ENCODE measurements at regions not wholly inside any gene's neighbourhood (a gene's known extent, or its start where the extent isn't known, plus 50 kb on each side); places are given as distances from the start of the nearest gene placed in this dataset.
A peak's percentile ranks its signal among the peaks of the same experiment; 100 is the strongest.
"Not testable (repeated sequence)": the region's sequence is repeated elsewhere in the genome, so short reads cannot be mapped to it uniquely, and the experiment has no call there.

DNA sequence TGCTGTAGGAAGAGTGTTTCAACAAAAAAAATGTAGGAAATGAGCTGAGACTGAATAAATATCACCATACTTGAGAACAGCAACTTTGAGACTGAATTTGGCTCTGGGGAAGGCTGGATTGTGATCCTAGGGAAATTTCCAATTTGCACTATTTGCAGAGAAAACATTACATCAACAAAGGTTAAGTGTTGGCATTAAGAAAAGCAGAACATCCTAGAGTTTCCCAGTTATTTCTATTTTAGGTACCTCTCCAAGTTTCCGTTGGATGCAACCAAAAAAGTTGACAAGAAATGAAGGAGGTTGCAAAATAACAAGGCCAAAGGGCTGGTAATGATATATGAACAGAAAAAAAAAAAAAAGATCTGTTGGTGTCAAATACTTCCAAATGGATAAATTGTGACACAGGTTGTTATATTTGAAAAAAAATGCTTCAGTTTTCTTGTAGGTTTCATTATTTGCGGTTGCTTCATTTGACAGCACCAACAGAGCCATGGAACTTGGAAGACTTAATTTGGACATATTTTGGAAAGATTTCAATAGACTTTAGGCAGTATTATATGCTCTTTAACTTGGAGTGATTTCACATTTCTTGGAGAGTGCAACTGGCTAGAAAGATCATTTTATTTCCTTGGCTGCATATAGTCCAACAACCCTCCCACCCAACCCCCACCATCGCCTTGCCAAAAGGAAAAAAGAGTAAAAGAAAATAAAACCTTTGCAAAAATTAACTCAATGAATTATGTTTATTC, 230.8 kb downstream of the ZNF608 start:
- DNase-seq (ENCODE audit: low read depth in 2 of 2), result no peak

DNA sequence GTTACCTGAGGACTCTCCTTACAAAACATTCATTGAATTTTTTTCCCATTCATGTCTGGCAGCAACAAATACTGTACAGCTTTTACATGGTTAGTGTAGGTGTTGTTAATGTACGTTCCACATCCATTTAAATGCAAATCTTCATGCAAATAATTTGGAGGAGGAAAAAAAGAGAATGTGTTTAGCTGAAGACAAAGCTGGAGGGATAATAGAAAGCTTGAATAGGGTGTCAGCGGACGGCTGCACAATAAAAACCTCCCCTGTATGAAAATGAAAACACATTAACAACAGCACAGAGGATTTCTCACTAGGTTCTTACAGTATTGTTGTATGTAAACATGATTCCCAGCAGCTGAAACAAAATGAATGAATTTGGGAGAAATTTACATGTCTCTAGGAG, 231.5 kb downstream of the ZNF608 start:
- DNase-seq (ENCODE audit: low read depth in 2 of 2), result no peak

- no peak for DNase-seq (ENCODE audit: low read depth in 2 of 2)
Measured at GRCh38 chr5:124512952-124513632, 233.3 kb downstream of the ZNF608 start.

DNA sequence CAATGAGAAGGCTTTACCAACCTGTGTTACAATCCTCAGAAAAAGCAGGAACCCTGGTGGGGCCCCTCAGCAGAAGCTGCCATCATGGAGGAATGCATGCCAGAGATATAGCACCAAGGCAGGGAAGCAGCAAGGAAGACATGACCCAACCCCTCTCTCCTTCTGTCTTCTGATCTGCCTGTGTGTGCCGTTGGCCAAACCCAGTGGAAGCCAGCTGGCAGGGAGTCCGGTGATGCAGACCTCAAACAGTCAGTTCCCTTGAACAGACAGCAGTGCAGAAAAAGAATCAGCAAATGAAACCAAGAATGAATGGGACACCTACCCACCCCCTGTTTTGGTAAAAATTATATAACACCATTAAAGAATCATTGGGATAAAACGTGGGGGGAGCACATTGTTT, 234.2 kb downstream of the ZNF608 start:
- peak in 1 of 2 donors; percentile 5 for DNase-seq (ENCODE audit: low read depth in 2 of 2)

- no peak for DNase-seq (ENCODE audit: low read depth in 2 of 2)
Measured at GRCh38 chr5:124511791-124512190, 234.6 kb downstream of the ZNF608 start.

DNA sequence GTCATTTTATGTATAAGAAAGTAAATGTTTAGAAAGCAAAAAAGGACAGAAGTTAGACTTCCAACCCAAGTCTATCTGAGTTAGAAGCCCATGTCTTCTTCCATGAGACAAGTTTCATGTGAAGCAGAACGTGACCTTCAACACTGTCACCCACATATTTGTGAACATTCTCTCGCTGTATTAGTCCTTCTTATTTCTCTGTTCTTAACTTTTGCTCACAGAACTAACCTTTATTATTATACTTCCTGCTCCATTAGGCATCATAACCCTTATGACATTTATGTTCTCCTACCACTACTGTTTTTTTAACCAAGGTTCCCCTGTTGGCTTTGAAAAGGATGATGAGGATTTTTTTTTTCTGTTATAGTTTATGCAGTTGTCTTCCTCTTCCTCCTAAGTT, 238.8 kb downstream of the ZNF608 start:
- DNase-seq (ENCODE audit: low read depth in 2 of 2), result no peak

DNA sequence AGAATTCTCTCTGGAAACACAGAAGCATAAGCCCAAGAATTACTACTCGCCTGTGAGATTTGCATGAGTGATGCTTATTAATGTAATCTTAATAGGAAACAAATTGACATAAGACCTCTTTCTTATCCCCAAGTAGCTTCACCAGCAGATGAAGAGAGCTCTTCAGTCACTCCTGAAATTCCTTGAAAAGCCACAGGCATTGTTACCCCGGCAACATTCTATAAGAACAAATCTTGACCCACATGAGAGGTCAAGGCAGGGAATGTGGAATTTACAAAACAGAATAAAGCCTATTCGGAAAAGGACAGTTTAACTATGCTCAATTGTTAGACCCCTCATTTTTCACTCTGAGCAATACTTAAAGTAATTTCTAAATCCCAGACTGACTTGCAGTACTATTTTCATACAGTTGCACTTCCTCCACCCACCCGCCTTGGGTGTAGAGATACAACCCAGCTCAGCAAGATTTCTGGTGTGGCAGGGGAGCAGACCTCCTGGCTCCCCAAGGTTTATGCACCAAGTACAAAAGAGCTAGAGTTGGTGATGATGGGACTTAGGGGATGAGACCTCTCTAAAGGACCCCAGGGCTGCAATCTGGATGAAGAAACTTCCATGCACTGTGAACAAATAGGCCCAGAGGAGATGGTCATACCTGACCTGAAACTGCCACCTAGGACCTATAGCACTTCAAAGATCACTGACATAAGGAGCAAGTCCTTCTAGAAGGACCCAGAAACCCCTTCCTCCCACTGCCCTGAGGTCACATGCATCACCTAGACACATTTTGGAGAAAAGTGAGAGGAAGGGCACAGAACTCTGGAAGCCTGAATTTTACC, 242.1 kb downstream of the ZNF608 start:
- DNase-seq (ENCODE audit: low read depth in 2 of 2), result no peak

DNA sequence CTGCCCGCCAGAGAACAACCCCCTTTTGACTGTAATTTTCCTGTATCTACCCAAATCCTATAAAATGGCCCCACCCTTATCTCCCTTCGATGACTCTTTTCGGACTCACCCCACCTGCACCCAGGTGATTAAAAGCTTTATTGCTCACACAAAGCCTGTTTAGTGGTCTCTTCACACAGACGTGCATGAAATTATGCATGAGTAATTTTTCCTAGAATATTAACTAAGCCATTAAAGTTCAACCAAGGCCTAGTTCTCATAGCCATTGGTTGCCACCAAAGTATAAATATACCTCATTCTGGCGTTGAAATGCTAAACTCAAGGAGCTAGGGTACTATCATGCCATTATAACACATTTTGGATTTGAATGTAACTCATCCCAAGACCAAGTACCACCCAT, 243.9 kb downstream of the ZNF608 start:
- no peak for DNase-seq (ENCODE audit: low read depth in 2 of 2)

GRCh38 chr5:124499818-124500217, 246.6 kb downstream of the ZNF608 start:
- not testable (repeated sequence) for DNase-seq (ENCODE audit: low read depth in 2 of 2)

DNA sequence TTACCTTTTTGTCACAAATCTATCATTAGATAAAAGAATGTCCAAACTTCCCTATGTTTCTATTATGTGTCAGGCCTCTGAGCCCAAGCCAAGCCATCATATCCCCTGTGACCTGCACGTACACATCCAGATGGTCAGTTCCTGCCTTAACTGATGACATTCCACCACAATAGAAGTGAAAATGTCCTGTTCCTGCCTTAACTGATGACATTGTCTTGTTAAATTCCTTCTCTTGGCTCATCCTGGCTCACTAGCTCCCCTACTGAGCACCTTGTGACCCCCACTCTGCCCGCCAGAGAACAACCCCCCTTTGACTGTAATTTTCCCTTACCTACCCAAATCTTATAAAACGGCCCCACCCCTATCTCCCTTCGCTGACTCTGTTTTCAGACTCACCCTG, 249.5 kb downstream of the ZNF608 start:
- DNase-seq (ENCODE audit: low read depth in 2 of 2), result peak in 1 of 2 donors; percentile 41

- no peak for DNase-seq (ENCODE audit: low read depth in 2 of 2)
Measured at GRCh38 chr5:124494540-124495116, 251.8 kb downstream of the ZNF608 start.

- DNase-seq (ENCODE audit: low read depth in 2 of 2), result peak in 1 of 2 donors; percentile 34
Measured at GRCh38 chr5:124492444-124493224, 253.8 kb downstream of the ZNF608 start.

DNA sequence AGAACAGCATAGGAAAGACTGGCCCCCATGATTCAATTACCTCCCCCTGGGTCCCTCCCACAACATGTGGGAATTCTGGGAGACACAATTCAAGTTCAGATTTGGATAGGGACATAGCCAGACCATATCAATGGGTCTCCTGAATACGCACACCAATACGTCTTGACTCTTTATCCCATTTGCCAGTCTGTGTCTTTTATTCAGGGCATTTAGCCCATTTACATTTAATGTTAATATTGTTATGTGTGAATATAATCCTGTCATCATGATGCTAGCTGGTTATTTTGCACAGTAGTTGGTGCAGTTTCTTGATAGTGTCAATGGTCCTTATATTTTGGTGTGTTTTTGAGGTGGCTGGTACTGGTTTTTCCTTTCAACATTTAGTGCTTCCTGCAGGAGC, 256.1 kb downstream of the ZNF608 start:
- DNase-seq (ENCODE audit: low read depth in 2 of 2), result not testable (repeated sequence)

- DNase-seq (ENCODE audit: low read depth in 2 of 2), result no peak
Measured at GRCh38 chr5:124481419-124481818, 265.0 kb downstream of the ZNF608 start.

DNA sequence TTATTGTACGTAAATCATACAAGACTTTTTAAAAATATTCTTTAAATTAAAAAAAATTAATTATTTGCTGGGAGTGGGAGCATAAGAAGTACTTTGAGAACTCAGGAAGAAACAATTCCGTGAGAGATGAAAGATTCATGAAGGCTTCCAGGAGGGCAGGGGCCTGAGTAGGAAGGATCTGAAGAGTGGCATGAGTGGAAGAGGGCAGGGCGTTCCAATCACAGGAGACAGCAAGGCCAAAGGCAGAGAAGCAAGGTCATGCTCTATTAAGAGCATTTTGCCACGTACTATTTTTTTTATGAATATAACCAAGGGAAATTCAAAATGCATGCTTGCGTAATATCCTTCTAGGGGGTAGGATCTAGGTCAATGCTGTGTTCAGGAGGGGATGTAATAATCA, 265.5 kb downstream of the ZNF608 start:
- no peak for DNase-seq (ENCODE audit: low read depth in 2 of 2)

DNA sequence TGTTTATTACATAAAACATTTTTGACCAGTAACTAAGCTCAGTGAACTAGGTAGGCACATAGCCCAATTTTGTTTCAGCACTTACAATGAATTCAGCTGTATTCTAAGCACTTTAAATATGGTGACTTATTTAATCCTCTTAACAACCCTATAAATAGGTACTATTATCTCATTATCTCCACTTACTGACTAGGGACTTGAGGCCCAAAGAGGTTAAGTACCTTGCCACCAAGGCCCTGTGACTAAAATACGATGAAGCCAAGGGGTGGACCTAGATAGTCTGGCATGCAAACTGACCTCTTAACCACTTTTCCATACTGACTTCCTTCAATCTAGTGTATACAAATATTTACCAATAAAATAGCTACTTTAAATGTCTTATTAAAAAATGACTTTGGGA, 266.4 kb downstream of the ZNF608 start:
- DNase-seq (ENCODE audit: low read depth in 2 of 2), result no peak

DNA sequence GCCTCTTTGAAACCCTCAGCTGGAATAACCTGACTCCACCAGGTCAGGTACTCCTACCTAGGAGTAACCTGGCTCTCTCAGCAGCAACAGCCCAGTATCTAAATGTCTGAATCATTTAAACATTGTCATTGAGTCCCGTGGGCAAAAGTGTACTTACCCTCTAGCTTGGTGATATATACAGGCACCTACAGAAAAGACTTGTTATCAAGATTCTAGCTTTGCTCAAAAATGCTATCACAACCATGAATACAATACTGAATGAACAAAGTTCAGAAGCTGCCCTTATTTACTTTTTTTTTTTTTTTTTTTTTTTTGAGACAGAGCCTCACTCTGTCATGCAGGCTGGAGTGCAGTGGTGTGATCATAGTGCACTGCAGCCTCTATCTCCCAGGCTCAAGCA, 268.2 kb downstream of the ZNF608 start:
- DNase-seq (ENCODE audit: low read depth in 2 of 2), result no peak

GRCh38 chr5:124477577-124477976, 268.9 kb downstream of the ZNF608 start:
- no peak for DNase-seq (ENCODE audit: low read depth in 2 of 2)

DNA sequence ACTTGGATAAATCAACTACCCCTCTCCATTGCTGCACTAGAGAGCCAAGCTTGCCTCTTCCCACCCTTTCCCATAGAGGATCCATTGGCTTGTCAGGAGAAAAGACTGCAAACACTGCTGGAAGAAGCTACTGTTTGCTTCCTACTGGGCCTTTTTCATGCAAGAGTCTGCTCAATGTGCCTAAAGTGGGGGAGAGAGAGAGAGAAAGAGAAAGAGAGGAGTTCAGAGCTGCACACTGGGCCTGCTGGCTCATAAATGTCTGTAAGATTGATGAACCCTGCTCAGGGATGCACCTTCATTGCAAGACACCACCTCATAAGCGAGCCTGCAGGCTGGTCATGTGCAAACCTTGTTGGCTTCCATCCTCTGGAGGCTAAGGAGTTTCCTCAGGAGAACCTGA, 269.4 kb downstream of the ZNF608 start:
- no peak for DNase-seq (ENCODE audit: low read depth in 2 of 2)

DNA sequence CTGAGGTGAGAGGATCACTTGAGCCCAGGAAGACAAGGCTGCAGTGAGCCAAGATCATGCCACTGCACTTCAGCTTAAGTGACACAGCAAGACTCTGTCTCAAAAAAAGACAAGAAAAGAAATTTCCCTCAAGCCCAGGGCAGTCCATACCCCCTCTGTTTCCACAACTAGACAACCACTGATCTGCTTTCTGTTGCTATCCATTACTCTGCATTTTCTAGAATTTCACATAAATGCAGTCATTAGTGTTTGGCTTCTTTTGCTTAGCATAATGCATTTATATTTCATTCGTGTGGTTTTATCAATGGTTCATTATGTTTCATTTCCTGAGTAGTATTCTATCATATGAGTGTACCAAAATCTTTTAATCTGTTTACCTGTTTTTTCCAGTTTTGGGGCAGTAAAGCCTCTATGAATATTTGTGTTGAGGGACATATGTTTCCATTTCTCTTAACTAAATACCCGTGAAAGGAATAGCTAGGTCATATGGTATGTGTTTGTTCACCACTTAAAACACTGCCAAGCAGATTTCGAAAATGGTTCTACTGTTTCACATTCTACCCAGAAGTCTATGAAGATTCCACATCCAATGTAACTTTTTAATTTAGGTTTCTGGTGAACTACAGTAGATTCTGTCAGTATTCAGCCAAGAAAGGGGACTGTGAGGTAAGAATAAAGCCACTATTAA, 271.8 kb downstream of the ZNF608 start:
- no peak for DNase-seq (ENCODE audit: low read depth in 2 of 2)

All from lung microvascular endothelial cell (primary cell).